COR-L47 (cell line): ENCODE measurements at regions not wholly inside any gene's neighbourhood (a gene's known extent, or its start where the extent isn't known, plus 50 kb on each side); places are given as distances from the start of the nearest gene placed in this dataset.

Experiments
- DNase-seq: peaks from one replicate; lab custom pipeline; 2025; lab: John Stamatoyannopoulos, UW

GRCh38 chr6:156046268-156046665, 590.6 kb upstream of the NOX3 start:
- no peak for DNase-seq

GRCh38 chr6:156045401-156046267, 590.0 kb upstream of the NOX3 start:
- DNase-seq, result no peak

DNA sequence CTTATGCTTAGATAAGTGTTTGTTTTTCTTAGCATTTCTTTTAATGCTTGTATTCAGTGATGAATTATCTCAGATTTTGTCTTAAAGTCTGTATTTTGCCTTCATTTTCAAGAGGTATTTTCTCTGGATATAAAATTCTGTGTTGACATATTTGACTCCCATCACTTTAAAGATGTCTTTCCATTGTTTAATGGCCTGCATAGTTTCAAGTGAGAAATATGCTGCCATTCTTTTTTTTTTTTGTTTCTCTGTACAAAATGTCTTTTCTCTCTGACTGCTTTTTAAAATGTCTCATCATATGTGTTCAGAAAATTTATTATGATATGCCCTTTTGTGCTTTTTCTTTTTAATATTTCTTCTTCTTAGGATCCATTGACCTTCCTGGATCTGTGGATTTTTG, 578.0 kb upstream of the NOX3 start:
- DNase-seq, result no peak

GRCh38 chr6:156031516-156031915, 575.9 kb upstream of the NOX3 start:
- no peak for DNase-seq

DNA sequence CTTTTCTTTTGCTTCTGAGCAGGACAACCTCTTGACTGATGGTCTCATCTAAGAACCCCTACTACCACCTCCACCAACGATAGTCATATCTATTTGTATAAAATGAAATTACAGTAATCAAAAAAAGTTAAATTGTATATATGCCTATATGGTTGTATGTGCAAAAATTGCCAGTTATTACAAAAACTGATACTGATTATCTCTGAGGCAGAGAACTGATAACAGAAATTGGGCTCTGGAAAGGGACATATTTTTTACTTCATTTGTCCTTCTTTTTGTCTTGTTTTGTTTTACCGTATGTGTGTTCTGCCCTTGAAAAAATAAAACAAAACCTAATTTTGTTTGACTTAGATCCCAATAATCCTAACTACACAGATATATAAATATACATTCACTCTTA, 574.4 kb upstream of the NOX3 start:
- DNase-seq, result no peak

- no peak for DNase-seq
These were observed 573.8 kb upstream of the NOX3 start for GRCh38 chr6:156029286-156029985.

GRCh38 chr6:156028335-156029131, 572.9 kb upstream of the NOX3 start:
- DNase-seq, result no peak

- no peak for DNase-seq
These were observed 571.6 kb upstream of the NOX3 start for GRCh38 chr6:156027248-156027626.

GRCh38 chr6:156026486-156027247, 571.0 kb upstream of the NOX3 start:
- no peak for DNase-seq

- DNase-seq, result no peak
These were observed 568.7 kb upstream of the NOX3 start for GRCh38 chr6:156024339-156024738.

DNA sequence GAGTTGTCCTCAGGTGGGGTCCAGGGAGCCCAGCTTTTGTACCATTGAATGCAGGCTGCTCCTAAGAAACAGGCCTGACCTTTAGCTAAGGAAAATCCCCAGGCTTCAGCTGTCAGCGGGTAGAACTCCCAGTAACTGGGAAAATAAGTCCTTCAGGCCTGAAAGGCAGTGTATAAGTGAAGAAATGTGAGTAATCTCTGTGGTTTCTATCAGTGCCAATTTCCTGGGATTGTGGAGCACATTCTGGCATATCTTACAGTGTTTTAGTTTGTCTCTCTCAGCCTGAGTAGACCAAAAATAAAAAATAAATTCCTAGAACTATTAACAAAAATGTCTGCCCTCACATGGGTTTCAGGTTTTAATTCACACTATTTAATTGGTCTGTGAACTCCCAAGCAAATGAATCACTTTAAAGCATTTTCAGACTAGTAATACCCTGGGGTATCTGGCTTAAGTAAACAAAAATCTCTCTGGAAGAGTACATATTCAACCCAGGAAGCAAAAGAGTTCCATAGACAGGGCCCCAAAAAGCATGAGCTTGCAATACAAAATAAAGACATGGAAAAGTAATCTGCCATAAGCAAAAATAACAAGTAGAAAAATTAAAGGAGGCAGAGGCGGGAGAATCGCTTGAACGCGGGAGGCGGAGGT, 566.2 kb upstream of the NOX3 start:
- DNase-seq, result no peak

DNA sequence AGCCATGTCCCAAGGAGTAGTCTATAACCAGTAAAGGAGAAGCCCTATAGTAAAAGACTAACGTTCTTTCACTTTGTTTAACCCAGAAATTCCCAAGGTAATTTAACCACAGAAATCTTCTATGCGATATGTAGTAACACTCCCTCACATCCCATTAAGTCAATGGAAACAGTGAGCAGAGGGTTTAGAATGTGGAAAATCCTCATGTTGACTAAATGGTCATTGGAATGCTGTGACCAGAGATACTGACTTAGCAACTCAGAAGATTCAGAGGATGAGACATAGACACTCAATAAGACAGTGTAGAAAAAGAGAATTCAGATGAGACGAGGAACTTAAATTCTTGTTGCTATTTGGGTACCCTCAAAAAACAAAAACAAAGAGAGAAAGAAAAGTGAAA, 562.2 kb upstream of the NOX3 start:
- no peak for DNase-seq

DNA sequence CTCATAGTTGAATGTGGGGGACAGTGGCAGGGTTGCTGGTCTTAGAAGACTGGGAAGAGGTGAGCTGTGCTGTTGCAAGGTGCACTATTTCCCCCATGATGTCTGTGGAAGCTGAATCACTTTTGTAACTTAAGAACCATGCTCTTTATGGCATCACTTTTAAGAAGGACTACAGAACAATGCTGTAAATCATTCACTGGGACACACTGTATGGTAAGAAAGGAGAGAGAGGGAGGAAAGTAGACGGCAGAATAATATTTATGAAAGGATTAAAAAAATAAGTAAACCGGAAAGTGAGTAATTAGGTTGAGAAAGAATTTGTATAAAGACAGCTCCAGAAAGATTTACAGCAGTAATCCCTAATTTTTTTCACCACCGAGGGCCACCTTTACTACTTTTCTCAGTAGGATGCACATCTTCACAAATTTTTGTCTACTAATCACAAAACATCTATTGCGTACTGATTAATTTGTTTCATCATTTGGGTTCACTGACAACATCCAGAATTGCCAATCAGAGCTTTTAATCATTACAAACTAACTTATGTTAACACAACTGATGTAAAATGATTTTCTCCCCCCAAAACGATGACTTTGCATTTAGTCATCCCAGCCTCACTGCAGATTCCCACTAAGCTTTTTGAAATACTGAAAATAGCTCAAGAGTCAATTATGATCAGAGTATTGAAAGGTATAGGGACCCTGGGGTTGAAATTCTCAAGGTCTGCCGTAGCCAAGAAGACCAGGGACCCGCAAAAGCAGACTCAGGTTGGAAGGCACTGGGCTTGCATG, 560.7 kb upstream of the NOX3 start:
- no peak for DNase-seq

- peak; percentile 19 for DNase-seq
These were observed 557.5 kb upstream of the NOX3 start for GRCh38 chr6:156013155-156013554.

DNA sequence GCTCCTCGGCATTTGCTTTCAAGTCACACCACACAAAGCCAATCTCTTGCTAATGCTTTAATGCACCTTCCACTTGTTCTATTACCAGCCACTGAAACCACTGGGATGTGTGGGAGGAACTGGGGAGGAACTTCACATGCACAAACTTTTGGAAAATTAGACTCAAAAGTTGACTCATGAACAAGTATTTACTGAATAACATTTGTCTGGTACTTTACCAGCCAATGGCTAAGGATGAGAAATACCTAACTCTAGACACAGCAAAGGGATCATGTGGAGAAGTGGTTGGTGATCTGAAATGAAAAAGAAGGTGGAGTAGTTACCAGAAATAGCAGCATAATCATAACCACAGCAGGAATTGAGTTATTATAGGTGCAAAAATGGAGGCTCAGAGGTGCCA, 554.0 kb upstream of the NOX3 start:
- DNase-seq, result no peak

DNA sequence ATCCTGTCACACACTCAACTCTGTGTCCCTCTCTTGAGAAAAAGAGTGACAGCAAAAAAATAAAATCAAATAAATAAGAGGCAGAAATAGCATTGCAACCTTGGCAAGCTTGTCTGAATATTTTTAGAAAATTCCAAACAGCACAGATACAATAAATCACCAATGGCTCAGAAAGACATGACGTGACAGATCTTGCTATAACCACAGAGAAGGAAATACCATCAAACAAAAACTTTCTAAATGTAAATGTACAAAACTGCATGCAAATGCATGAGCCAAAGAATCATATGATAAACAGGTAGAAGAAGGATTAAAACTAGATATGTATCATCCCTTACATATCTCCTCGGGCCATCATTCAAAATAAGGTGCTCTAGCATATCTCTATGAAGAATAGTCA, 549.2 kb upstream of the NOX3 start:
- DNase-seq, result no peak

GRCh38 chr6:155996151-155996550, 540.5 kb upstream of the NOX3 start:
- no peak for DNase-seq

DNA sequence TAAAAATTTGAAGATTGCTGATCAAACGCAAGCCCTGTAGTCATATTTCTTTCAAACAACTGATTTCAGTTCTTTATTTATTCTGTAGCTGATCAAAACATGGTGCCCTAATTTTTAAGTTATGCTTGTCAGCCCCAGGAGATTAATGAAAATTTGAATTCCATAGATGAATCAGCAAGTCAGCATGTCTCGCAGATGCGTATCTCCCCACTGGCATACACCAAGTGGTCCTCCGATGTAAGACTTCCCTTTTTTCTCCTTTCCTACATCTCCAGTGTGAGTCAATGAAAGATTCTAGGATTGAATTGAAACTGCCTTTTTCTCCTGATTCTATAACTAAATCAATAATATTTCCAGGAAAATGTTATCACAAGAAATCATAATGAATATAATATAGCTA, 539.6 kb upstream of the NOX3 start:
- DNase-seq, result no peak

- no peak for DNase-seq
These were observed 538.4 kb upstream of the NOX3 start for GRCh38 chr6:155994086-155994485.

DNA sequence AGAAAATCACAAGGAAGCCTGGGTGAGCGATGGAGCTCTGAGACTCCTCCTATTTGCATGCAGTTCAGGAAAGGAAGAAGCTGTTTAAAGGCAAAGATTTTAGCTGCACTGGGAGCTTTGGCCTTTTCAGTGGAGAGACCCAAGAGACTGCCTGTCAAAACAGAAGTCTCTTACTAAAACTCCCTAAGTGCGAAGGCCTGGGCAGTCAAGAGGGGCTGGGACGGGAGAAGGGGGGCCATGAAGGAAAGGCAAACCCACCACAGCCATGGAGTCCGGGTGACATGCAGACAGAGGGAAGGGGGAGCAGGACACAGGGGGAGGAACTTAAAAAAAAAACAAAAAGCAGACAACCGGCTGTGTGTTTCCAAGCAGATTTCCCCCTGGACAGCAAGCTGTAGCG, 537.6 kb upstream of the NOX3 start:
- no peak for DNase-seq
